ENCODE measurements at regions not wholly inside any gene's neighbourhood (a gene's known extent, or its start where the extent isn't known, plus 50 kb on each side); places are given as distances from the start of the nearest gene placed in this dataset.

GRCh38 chr18:41771973-41772372 is 183.1 kb upstream of the PIK3C3 start:
- H3K9me3 ChIP-seq (replicated peaks; ENCODE audit: control insufficient read depth, insufficient read depth, low read length), result no peaks in the 10 kb centered on the region
- no peak for ATAC-seq

GRCh38 chr18:41769265-41769664 is 185.8 kb upstream of the PIK3C3 start:
- BruUV-seq (replicated peaks), result no TSS peak
- DNase-seq (ENCODE audit: low read depth, low spot score) (no peak), FAIRE-seq (no peak), ATAC-seq (no peak)
- WGBS (ENCODE audit: insufficient coverage, insufficient replicate concordance, low lambda C conversion rate, missing lambda C conversion rate), result 19% methylated on average over 1 of the region's 1 CpG
- Histone ChIP-seq H4K20me1 (ENCODE audit: control insufficient read depth, insufficient read depth) (no peaks in the 10 kb centered on the region), H3K4me3 (no peak overlapping the region), H3K27me3 (replicated peaks in 1 of 2; ENCODE audit: control insufficient read depth in 2 of 2, insufficient read depth in 2 of 2, low read length in 1 of 2) (no peaks in the 10 kb centered on the region), H3K4me1 (ENCODE audit: control insufficient read depth, insufficient read depth, low read length) (no peaks in the 10 kb centered on the region), H3K36me3 (ENCODE audit: control insufficient read depth in 2 of 2, insufficient read depth in 2 of 2, low read length in 1 of 2) (no peaks in the 10 kb centered on the region), H3K9ac (ENCODE audit: control insufficient read depth, insufficient read depth, low read length) (no peak overlapping the region), H3K9me3 (replicated peaks; ENCODE audit: control insufficient read depth, insufficient read depth, low read length) (no peaks in the 10 kb centered on the region), H3K4me2 (ENCODE audit: control insufficient read depth, insufficient read depth) (no peak overlapping the region), H3K27ac (ENCODE audit: control insufficient read depth, insufficient read depth) (no peak overlapping the region), H2AFZ (ENCODE audit: control insufficient read depth, low read depth, low read length) (no peak overlapping the region), H3K79me2 (ENCODE audit: control insufficient read depth, insufficient read depth, low read length) (no peaks in the 10 kb centered on the region)
- RAD21 ChIA-PET (ENCODE audit: unreplicated experiment), result no interaction called here
- POLR2A ChIA-PET, result no interaction called here
- TF ChIP-seq ESRRA (IDR thresholded peaks at IDR 0.05; ENCODE audit: low read length), result no peak
- TF ChIP-seq HDAC6 (IDR thresholded peaks at IDR 0.05; ENCODE audit: unreplicated experiment), result no peak
- no peak for TF ChIP-seq ATF7 (IDR thresholded peaks at IDR 0.05; ENCODE audit: low read depth)
- TF ChIP-seq HDAC2 (IDR thresholded peaks at IDR 0.05), result no peak
- TF ChIP-seq IKZF2 (IDR thresholded peaks at IDR 0.05), result no peak
- TF ChIP-seq RAD51 (IDR thresholded peaks at IDR 0.05), result no peak
- no peak for TF ChIP-seq WRNIP1 (IDR thresholded peaks at IDR 0.05; ENCODE audit: borderline replicate concordance, low read depth, low read length)
- no peak for TF ChIP-seq SMARCA5 (IDR thresholded peaks at IDR 0.05)
- TF ChIP-seq BCL11A (IDR thresholded peaks at IDR 0.05; ENCODE audit: low read depth, low read length), result no peak
- TF ChIP-seq ZNF274 (IDR thresholded peaks at IDR 0.05; ENCODE audit: insufficient read depth, insufficient read length), result no peak
- TF ChIP-seq NBN (IDR thresholded peaks at IDR 0.05), result no peak
- TF ChIP-seq SREBF1 (IDR thresholded peaks at IDR 0.05; ENCODE audit: low read length), result no peak
- CTCF ChIA-PET, result no interaction called here
- SMC1A ChIA-PET (ENCODE audit: uncharacterized antibody, unreplicated experiment), result interaction anchor here (1.6 kb wide), 1 partner anchor 11 kb away, joined by 6 read pairs; no protein-coding TSS in a partner anchor
- in situ Hi-C loops (cut with MboI), result no loop called here
- intact Hi-C loops (cut with micrococcal nuclease; ENCODE audit: unreplicated experiment), result loop anchor here (5.0 kb wide), 1 partner anchor 138 kb away; no protein-coding TSS in a partner anchor

More at GRCh38 chr18:41771973-41772372, 183.1 kb upstream of the PIK3C3 start:
- Histone ChIP-seq H3K4me3 (no peak overlapping the region), H3K79me2 (ENCODE audit: control insufficient read depth, insufficient read depth, low read length) (no peaks in the 10 kb centered on the region), H3K9ac (ENCODE audit: control insufficient read depth, insufficient read depth, low read length) (no peak overlapping the region), H3K27ac (ENCODE audit: control insufficient read depth, insufficient read depth) (no peak overlapping the region), H3K27me3 (replicated peaks in 1 of 2; ENCODE audit: control insufficient read depth in 2 of 2, insufficient read depth in 2 of 2, low read length in 1 of 2) (no peaks in the 10 kb centered on the region), H3K4me2 (ENCODE audit: control insufficient read depth, insufficient read depth) (no peak overlapping the region), H3K36me3 (ENCODE audit: control insufficient read depth in 2 of 2, insufficient read depth in 2 of 2, low read length in 1 of 2) (no peaks in the 10 kb centered on the region), H2AFZ (ENCODE audit: control insufficient read depth, low read depth, low read length) (no peak overlapping the region), H3K4me1 (ENCODE audit: control insufficient read depth, insufficient read depth, low read length) (no peaks in the 10 kb centered on the region), H4K20me1 (ENCODE audit: control insufficient read depth, insufficient read depth) (no peaks in the 10 kb centered on the region)
- WGBS (ENCODE audit: insufficient coverage, insufficient replicate concordance, low lambda C conversion rate, missing lambda C conversion rate), result 35% methylated on average over 1 of the region's 1 CpG
- ChIA-PET SMC1A (ENCODE audit: uncharacterized antibody, unreplicated experiment) (interaction anchor here (0.5 kb wide), 1 partner anchor 210 kb away, joined by 3 read pairs; no protein-coding TSS in a partner anchor), POLR2A (no interaction called here), CTCF (no interaction called here), RAD21 (ENCODE audit: unreplicated experiment) (no interaction called here)
- in situ Hi-C loops (cut with MboI), result no loop called here
- BruUV-seq (replicated peaks), result no TSS peak
- TF ChIP-seq TAF1 (IDR thresholded peaks at IDR 0.05; ENCODE audit: borderline replicate concordance, low read depth, low read length) (no peak), USF1 (IDR thresholded peaks at IDR 0.05; ENCODE audit: borderline replicate concordance, extremely low read length, insufficient read depth, low read depth, low read length) (no peak), SMARCA5 (IDR thresholded peaks at IDR 0.05) (no peak), YY1 (IDR thresholded peaks at IDR 0.05; ENCODE audit: low read depth, low read length) (no peak), BCL11A (IDR thresholded peaks at IDR 0.05; ENCODE audit: low read depth, low read length) (no peak), KDM1A (IDR thresholded peaks at IDR 0.05; ENCODE audit: borderline replicate concordance) (no peak), SUZ12 (IDR thresholded peaks at IDR 0.05; ENCODE audit: unreplicated experiment) (no peak), CEBPB (IDR thresholded peaks at IDR 0.05; ENCODE audit: borderline replicate concordance in 1 of 2, low read depth in 2 of 2, low read length in 2 of 2) (no peak)
- no peak for FAIRE-seq
- intact Hi-C loops (cut with micrococcal nuclease; ENCODE audit: unreplicated experiment), result no loop called here
- DNase-seq (ENCODE audit: low read depth, low spot score), result no peak

Measured in GM12878 (cell line).